DND-41 (cell line): ENCODE measurements at regions not wholly inside any gene's neighbourhood (a gene's known extent, or its start where the extent isn't known, plus 50 kb on each side); places are given as distances from the start of the nearest gene placed in this dataset.

Source experiments
- ATAC-seq: fragments of 200-7000 bp; cut with Tn5 transposase; 3 replicates; pipeline ENCODE4 v1.9.1; 2021; ENCODE audit warnings: low read depth; ENCODE audit not compliant: insufficient read depth
- DNase-seq: peaks from one replicate; pipeline ENCODE4 v3.0.0-alpha.2; 2020
- H2AFZ ChIP-seq: 2 replicates; pipeline ENCODE4 v1.6.0; 2012; ENCODE audit warnings: low read depth, low read length
- H3K27ac ChIP-seq: 2 replicates; pipeline ENCODE4 v1.5.1; 2012; ENCODE audit warnings: low read length, inconsistent platforms
- H3K27me3 ChIP-seq: fragments of 200-600 bp; sonication (generic); 2 replicates; pipeline ENCODE4 v1.6.0; 2012; ENCODE audit warnings: low read length, mild to moderate bottlenecking, inconsistent platforms; ENCODE audit not compliant: insufficient read depth, poor library complexity
- H3K36me3 ChIP-seq: 2 replicates; pipeline ENCODE4 v1.5.1; 2012; ENCODE audit warnings: low read length, inconsistent platforms; ENCODE audit not compliant: insufficient read depth
- H3K4me1 ChIP-seq: 2 replicates; pipeline ENCODE4 v1.5.1; 2012; ENCODE audit warnings: mild to moderate bottlenecking, low read length; ENCODE audit not compliant: insufficient read depth
- H3K4me2 ChIP-seq: 2 replicates; pipeline ENCODE4 v1.6.0; 2012; ENCODE audit warnings: mild to moderate bottlenecking, moderate library complexity, low read length, inconsistent platforms; ENCODE audit not compliant: insufficient read depth
- H3K4me3 ChIP-seq, 2 experiments: fragments of 200-600 bp in 1 of 2; shearing (Covaris generic) in 1 of 2; 2 replicates each; pipeline ENCODE4 v1.5.1; 2012 to 2016; ENCODE audit warnings: inconsistent platforms in 2 of 2, low read length in 2 of 2, mild to moderate bottlenecking in 2 of 2, low read depth in 1 of 2, moderate library complexity in 1 of 2
- H3K79me2 ChIP-seq: 2 replicates; pipeline ENCODE4 v1.6.0; 2012; ENCODE audit warnings: low read length, inconsistent platforms; ENCODE audit not compliant: insufficient read depth
- H3K9ac ChIP-seq: 2 replicates; pipeline ENCODE4 v1.6.0; 2012; ENCODE audit warnings: low read depth, mild to moderate bottlenecking, inconsistent platforms, low read length, moderate library complexity
- H3K9me3 ChIP-seq: 2 replicates; pipeline ENCODE4 v1.5.1; 2012; ENCODE audit warnings: low read length, moderate library complexity, mild to moderate bottlenecking, inconsistent platforms; ENCODE audit not compliant: insufficient read depth, severe bottlenecking
- H4K20me1 ChIP-seq: 2 replicates; pipeline ENCODE4 v1.6.0; 2012; ENCODE audit warnings: low read length; ENCODE audit not compliant: insufficient read depth
- EZH2 ChIP-seq: IDR thresholded peaks from 3 replicates; pipeline ENCODE4 v1.6.1; 2012; ENCODE audit warnings: borderline replicate concordance, low read depth, mild to moderate bottlenecking, moderate library complexity, low read length, inconsistent platforms; ENCODE audit not compliant: severe bottlenecking
- TF ChIP-seq, protein P1 (sequence below): IDR thresholded peaks from 2 replicates; pipeline ENCODE4 v1.5.1; 2012; ENCODE audit warnings: borderline replicate concordance, low read length, moderate library complexity, mild to moderate bottlenecking; ENCODE audit not compliant: poor library complexity, severe bottlenecking; ENCODE audit errors: extremely low read depth

GRCh38 chr20:10946124-10946880 lies 272.5 kb upstream of the JAG1 start:
- H3K4me1 ChIP-seq: no peaks in the 10 kb centered on the region
- H3K9ac ChIP-seq: no peak overlapping the region
- no peaks in the 10 kb centered on the region for H3K79me2 ChIP-seq
- no peak for DNase-seq
- H3K27ac ChIP-seq: no peak overlapping the region
- no peaks in the 10 kb centered on the region for H3K9me3 ChIP-seq
- H3K4me3 ChIP-seq: no peak overlapping the region
- H3K36me3 ChIP-seq: no peaks in the 10 kb centered on the region
- TF ChIP-seq, protein P1, sequence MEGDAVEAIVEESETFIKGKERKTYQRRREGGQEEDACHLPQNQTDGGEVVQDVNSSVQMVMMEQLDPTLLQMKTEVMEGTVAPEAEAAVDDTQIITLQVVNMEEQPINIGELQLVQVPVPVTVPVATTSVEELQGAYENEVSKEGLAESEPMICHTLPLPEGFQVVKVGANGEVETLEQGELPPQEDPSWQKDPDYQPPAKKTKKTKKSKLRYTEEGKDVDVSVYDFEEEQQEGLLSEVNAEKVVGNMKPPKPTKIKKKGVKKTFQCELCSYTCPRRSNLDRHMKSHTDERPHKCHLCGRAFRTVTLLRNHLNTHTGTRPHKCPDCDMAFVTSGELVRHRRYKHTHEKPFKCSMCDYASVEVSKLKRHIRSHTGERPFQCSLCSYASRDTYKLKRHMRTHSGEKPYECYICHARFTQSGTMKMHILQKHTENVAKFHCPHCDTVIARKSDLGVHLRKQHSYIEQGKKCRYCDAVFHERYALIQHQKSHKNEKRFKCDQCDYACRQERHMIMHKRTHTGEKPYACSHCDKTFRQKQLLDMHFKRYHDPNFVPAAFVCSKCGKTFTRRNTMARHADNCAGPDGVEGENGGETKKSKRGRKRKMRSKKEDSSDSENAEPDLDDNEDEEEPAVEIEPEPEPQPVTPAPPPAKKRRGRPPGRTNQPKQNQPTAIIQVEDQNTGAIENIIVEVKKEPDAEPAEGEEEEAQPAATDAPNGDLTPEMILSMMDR: no peak
- TF ChIP-seq EZH2: no peak
- no peak overlapping the region for H2AFZ ChIP-seq
- no peaks in the 10 kb centered on the region for H3K27me3 ChIP-seq
- no peak for ATAC-seq
- no peak overlapping the region for H3K4me2 ChIP-seq
- H4K20me1 ChIP-seq: no peaks in the 10 kb centered on the region

- Histone ChIP-seq H3K4me1 (no peaks in the 10 kb centered on the region), H3K9me3 (no peaks in the 10 kb centered on the region), H3K27me3 (no peaks in the 10 kb centered on the region), H3K4me3 (no peak overlapping the region), H2AFZ (no peak overlapping the region), H3K36me3 (no peaks in the 10 kb centered on the region), H3K79me2 (no peaks in the 10 kb centered on the region), H3K4me2 (no peak overlapping the region), H4K20me1 (no peaks in the 10 kb centered on the region), H3K9ac (no peak overlapping the region), H3K27ac (no peak overlapping the region)
- no peak for TF ChIP-seq EZH2
- TF ChIP-seq, protein P1: no peak
- ATAC-seq (no peak), DNase-seq (no peak)
These were observed 273.9 kb upstream of the JAG1 start for GRCh38 chr20:10947726-10948125.

DNA sequence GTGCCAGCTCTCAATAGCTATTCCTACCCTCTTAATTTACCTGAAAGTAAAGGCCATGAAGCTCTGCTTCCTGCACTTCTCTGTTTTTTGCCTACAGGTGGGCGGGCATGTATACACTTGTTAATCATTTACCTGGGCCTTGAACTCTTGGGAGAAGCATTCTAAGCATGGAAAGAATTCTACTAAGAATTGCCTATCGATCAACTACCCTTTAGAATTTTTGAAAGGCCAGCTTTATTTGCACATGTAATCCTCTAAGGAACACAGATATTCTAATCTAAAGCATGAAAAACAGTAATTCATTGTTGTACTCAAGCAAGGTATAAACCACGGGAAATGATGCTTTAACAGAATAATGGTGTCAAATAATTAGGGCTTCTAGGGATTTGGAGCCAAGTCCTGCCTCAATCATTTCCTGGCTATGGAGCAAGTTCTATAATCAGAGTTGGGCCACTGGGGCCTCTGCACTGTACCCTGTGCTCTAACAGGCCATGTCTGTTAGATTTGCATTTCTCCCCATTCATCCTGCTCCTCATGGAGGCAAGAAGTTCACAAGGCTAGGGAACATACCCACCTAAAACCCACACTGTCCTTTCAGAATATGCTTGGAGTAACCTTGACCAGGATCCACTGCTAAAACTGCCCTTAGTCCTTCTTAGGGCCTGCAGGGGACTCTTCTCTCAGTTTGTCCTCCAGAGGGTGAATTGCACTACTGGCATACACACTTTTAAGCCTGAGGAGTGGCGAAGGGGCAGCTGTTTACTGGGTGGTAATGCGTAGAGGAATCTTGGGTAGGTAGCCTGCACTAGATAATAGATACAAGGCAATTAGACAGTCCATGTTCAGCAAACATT lies 276.4 kb upstream of the JAG1 start:
- TF ChIP-seq, protein P1: no peak
- H3K4me3 ChIP-seq: no peak overlapping the region
- H3K27me3 ChIP-seq: no peaks in the 10 kb centered on the region
- no peak overlapping the region for H3K9ac ChIP-seq
- H4K20me1 ChIP-seq: no peaks in the 10 kb centered on the region
- no peaks in the 10 kb centered on the region for H3K79me2 ChIP-seq
- no peak overlapping the region for H3K4me2 ChIP-seq
- no peak overlapping the region for H2AFZ ChIP-seq
- no peaks in the 10 kb centered on the region for H3K36me3 ChIP-seq
- no peaks in the 10 kb centered on the region for H3K9me3 ChIP-seq
- ATAC-seq: no peak
- no peaks in the 10 kb centered on the region for H3K4me1 ChIP-seq
- no peak overlapping the region for H3K27ac ChIP-seq
- no peak for DNase-seq
